ENCODE measurements at regions not wholly inside any gene's neighbourhood (a gene's known extent, or its start where the extent isn't known, plus 50 kb on each side); places are given as distances from the start of the nearest gene placed in this dataset.

GRCh38 chr1:67583462-67583950 lies 101.5 kb upstream of the GADD45A start:
- H4K20me1 ChIP-seq (ENCODE audit: insufficient read depth, low read length): no peaks in the 10 kb centered on the region
- no peak overlapping the region for H3K27ac ChIP-seq (ENCODE audit: low read length)
- H3K4me2 ChIP-seq (ENCODE audit: low read depth, low read length): no peak overlapping the region
- TF ChIP-seq, protein P1, sequence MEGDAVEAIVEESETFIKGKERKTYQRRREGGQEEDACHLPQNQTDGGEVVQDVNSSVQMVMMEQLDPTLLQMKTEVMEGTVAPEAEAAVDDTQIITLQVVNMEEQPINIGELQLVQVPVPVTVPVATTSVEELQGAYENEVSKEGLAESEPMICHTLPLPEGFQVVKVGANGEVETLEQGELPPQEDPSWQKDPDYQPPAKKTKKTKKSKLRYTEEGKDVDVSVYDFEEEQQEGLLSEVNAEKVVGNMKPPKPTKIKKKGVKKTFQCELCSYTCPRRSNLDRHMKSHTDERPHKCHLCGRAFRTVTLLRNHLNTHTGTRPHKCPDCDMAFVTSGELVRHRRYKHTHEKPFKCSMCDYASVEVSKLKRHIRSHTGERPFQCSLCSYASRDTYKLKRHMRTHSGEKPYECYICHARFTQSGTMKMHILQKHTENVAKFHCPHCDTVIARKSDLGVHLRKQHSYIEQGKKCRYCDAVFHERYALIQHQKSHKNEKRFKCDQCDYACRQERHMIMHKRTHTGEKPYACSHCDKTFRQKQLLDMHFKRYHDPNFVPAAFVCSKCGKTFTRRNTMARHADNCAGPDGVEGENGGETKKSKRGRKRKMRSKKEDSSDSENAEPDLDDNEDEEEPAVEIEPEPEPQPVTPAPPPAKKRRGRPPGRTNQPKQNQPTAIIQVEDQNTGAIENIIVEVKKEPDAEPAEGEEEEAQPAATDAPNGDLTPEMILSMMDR (IDR thresholded peaks at IDR 0.05; ENCODE audit: low read length): no peak
- TF ChIP-seq EZH2 (optimal IDR thresholded peaks at IDR 0.05; ENCODE audit: low read depth, low read length): no peak
- no peak for TF ChIP-seq EZH2phosphoT487 (IDR thresholded peaks at IDR 0.05; ENCODE audit: low read length)
- H3F3A ChIP-seq (ENCODE audit: insufficient read depth, low read length): no peaks in the 10 kb centered on the region
- H3K4me3 ChIP-seq (ENCODE audit: low read length): no peak overlapping the region
- no peaks in the 10 kb centered on the region for H3K4me1 ChIP-seq (ENCODE audit: low read length)
- no peaks in the 10 kb centered on the region for H3K36me3 ChIP-seq (replicated peaks; ENCODE audit: insufficient read depth, low read length)
- H3K79me2 ChIP-seq (ENCODE audit: low read length): no peaks in the 10 kb centered on the region
- no peaks in the 10 kb centered on the region for H3K9me2 ChIP-seq (replicated peaks; ENCODE audit: insufficient read depth, low read length)
- H3K9me3 ChIP-seq (replicated peaks; ENCODE audit: insufficient read depth, low read length): no peaks in the 10 kb centered on the region
- no peaks in the 10 kb centered on the region for H3K27me3 ChIP-seq (replicated peaks; ENCODE audit: insufficient read depth, low read length)
- no peak overlapping the region for H3K9ac ChIP-seq (ENCODE audit: low read length)
- H2AFZ ChIP-seq (ENCODE audit: low read length): no peak overlapping the region
- DNase-seq: no peak

DNA sequence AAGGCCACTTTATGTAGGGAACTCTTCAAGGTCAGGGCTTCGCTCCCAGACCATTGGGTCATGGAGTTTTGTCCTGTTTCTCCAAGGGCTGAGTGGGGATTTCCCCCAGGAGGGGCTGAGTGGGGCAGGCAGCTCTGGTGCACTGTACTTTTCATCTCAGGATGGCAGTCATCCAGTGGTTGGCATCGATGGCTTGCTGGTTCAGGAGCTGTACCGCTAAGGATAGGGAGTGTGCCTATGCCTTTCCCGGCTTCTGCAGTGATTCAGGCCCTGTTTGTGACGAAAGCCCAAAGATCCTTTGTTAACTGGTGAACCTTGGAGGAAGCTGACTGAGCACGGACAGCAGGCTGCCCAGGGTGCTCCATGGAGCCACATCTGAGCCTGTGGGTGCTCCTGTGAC lies 100.1 kb upstream of the GADD45A start:
- DNase-seq: no peak
- TF ChIP-seq EZH2phosphoT487 (IDR thresholded peaks at IDR 0.05; ENCODE audit: low read length) (no peak), EZH2 (optimal IDR thresholded peaks at IDR 0.05; ENCODE audit: low read depth, low read length) (no peak)
- TF ChIP-seq, protein P1 (IDR thresholded peaks at IDR 0.05; ENCODE audit: low read length): no peak
- no peaks in the 10 kb centered on the region for H3K4me1 ChIP-seq (ENCODE audit: low read length)
- no peak overlapping the region for H3K4me3 ChIP-seq (ENCODE audit: low read length)
- H3K4me2 ChIP-seq (ENCODE audit: low read depth, low read length): no peak overlapping the region
- no peak overlapping the region for H3K9ac ChIP-seq (ENCODE audit: low read length)
- no peak overlapping the region for H2AFZ ChIP-seq (ENCODE audit: low read length)
- no peaks in the 10 kb centered on the region for H3K36me3 ChIP-seq (replicated peaks; ENCODE audit: insufficient read depth, low read length)
- no peaks in the 10 kb centered on the region for H3K9me3 ChIP-seq (replicated peaks; ENCODE audit: insufficient read depth, low read length)
- H4K20me1 ChIP-seq (ENCODE audit: insufficient read depth, low read length): no peaks in the 10 kb centered on the region
- no peaks in the 10 kb centered on the region for H3K79me2 ChIP-seq (ENCODE audit: low read length)
- H3K9me2 ChIP-seq (replicated peaks; ENCODE audit: insufficient read depth, low read length): no peaks in the 10 kb centered on the region
- no peaks in the 10 kb centered on the region for H3K27me3 ChIP-seq (replicated peaks; ENCODE audit: insufficient read depth, low read length)
- H3K27ac ChIP-seq (ENCODE audit: low read length): no peak overlapping the region
- H3F3A ChIP-seq (ENCODE audit: insufficient read depth, low read length): no peaks in the 10 kb centered on the region

DNA sequence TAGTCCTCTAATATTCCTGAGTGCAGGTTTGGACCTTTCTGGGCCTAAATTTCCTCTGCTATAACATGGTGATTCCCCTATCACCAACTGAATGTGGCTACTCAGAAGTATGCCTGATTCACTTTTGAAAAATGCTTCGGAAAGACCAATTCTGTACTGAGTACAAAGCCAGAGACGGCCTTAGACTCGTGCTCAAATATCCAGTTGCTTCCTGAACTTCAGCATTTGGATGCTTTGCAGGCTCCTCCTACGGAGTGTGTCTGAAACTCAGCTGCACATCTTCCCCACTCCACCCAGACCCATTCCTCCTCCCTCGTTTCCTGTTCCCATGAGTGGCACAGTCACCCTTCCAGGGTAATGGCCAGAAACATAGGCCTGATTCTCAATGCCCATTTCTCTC lies 98.4 kb upstream of the GADD45A start:
- Histone ChIP-seq H3K36me3 (replicated peaks; ENCODE audit: insufficient read depth, low read length) (no peaks in the 10 kb centered on the region), H3K27ac (ENCODE audit: low read length) (no peak overlapping the region), H3K4me2 (ENCODE audit: low read depth, low read length) (no peak overlapping the region), H3K9me3 (replicated peaks; ENCODE audit: insufficient read depth, low read length) (no peaks in the 10 kb centered on the region), H3K4me1 (ENCODE audit: low read length) (no peaks in the 10 kb centered on the region), H3K9ac (ENCODE audit: low read length) (no peak overlapping the region), H3K4me3 (ENCODE audit: low read length) (no peak overlapping the region), H3K79me2 (ENCODE audit: low read length) (no peaks in the 10 kb centered on the region), H2AFZ (ENCODE audit: low read length) (no peak overlapping the region), H3F3A (ENCODE audit: insufficient read depth, low read length) (no peaks in the 10 kb centered on the region), H3K9me2 (replicated peaks; ENCODE audit: insufficient read depth, low read length) (no peaks in the 10 kb centered on the region), H3K27me3 (replicated peaks; ENCODE audit: insufficient read depth, low read length) (no peaks in the 10 kb centered on the region), H4K20me1 (ENCODE audit: insufficient read depth, low read length) (no peaks in the 10 kb centered on the region)
- TF ChIP-seq, protein P1 (IDR thresholded peaks at IDR 0.05; ENCODE audit: low read length): no peak
- TF ChIP-seq EZH2 (optimal IDR thresholded peaks at IDR 0.05; ENCODE audit: low read depth, low read length) (no peak), EZH2phosphoT487 (IDR thresholded peaks at IDR 0.05; ENCODE audit: low read length) (no peak)
- DNase-seq: no peak

Data from MM.1S (cell line).